PFSK-1 (cell line): ENCODE measurements at regions not wholly inside any gene's neighbourhood (a gene's known extent, or its start where the extent isn't known, plus 50 kb on each side); places are given as distances from the start of the nearest gene placed in this dataset.

Experiments used
- FOXP2 ChIP-seq: optimal IDR thresholded peaks from 2 replicates; pipeline ENCODE3; 2011; ENCODE audit warnings: borderline replicate concordance, control low read depth, inconsistent platforms; ENCODE audit not compliant: insufficient read depth; ENCODE audit errors: extremely low read length, extremely low read depth
- POLR2AphosphoS5 ChIP-seq: IDR thresholded peaks from 2 replicates; pipeline ENCODE4 v1.6.1; 2012; ENCODE audit warnings: low read depth, mild to moderate bottlenecking, control low read depth, low read length, moderate library complexity
- SIN3A ChIP-seq: IDR thresholded peaks from 2 replicates; pipeline ENCODE4 v1.6.1; 2012; ENCODE audit warnings: mild to moderate bottlenecking, low read length, moderate library complexity, borderline replicate concordance; ENCODE audit not compliant: insufficient read depth
- TAF1 ChIP-seq: IDR thresholded peaks from 2 replicates; pipeline ENCODE4 v1.6.1; 2012; ENCODE audit warnings: low read length, control low read depth, borderline replicate concordance; ENCODE audit not compliant: insufficient read depth
- TF ChIP-seq, protein P1 (sequence below), 2 experiments: IDR thresholded peaks; 2 replicates each; pipeline versions ENCODE4 v1.6.1 to v1.8.0; 2011 to 2012; ENCODE audit warnings: low read depth in 2 of 2, low read length in 2 of 2, control low read depth in 1 of 2, inconsistent platforms in 1 of 2, mild to moderate bottlenecking in 1 of 2, moderate library complexity in 1 of 2; ENCODE audit not compliant: insufficient read depth in 1 of 2

DNA sequence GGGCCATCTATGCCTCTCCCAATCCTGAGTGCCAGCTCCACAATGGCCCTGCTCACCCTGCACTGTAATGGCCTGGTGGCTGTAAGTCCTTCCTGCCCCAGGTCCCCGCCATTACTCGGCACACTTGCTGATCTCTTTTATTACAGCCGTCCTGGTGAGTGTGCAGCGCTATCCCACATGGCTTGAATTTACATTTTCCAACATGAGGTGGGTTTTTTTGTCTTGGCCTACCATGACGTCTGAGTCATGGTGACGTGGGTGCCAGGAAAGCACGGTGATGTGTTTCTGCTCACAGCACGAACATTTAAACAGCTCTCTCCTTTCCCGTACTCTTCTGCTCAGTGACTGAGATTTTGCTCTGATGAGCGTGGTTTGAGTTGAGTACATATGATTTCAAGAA lies 55.2 kb upstream of the FOXF1 start:
- TF ChIP-seq FOXP2 (no peak), POLR2AphosphoS5 (no peak), TAF1 (no peak), SIN3A (no peak)
- TF ChIP-seq, protein P1, sequence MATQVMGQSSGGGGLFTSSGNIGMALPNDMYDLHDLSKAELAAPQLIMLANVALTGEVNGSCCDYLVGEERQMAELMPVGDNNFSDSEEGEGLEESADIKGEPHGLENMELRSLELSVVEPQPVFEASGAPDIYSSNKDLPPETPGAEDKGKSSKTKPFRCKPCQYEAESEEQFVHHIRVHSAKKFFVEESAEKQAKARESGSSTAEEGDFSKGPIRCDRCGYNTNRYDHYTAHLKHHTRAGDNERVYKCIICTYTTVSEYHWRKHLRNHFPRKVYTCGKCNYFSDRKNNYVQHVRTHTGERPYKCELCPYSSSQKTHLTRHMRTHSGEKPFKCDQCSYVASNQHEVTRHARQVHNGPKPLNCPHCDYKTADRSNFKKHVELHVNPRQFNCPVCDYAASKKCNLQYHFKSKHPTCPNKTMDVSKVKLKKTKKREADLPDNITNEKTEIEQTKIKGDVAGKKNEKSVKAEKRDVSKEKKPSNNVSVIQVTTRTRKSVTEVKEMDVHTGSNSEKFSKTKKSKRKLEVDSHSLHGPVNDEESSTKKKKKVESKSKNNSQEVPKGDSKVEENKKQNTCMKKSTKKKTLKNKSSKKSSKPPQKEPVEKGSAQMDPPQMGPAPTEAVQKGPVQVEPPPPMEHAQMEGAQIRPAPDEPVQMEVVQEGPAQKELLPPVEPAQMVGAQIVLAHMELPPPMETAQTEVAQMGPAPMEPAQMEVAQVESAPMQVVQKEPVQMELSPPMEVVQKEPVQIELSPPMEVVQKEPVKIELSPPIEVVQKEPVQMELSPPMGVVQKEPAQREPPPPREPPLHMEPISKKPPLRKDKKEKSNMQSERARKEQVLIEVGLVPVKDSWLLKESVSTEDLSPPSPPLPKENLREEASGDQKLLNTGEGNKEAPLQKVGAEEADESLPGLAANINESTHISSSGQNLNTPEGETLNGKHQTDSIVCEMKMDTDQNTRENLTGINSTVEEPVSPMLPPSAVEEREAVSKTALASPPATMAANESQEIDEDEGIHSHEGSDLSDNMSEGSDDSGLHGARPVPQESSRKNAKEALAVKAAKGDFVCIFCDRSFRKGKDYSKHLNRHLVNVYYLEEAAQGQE (IDR thresholded peaks at IDR 0.05; ENCODE audit: insufficient read depth in 1 of 2, low read depth in 2 of 2, low read length in 2 of 2) = no peak
